NCI-H524 (cell line): ENCODE measurements at regions not wholly inside any gene's neighbourhood (a gene's known extent, or its start where the extent isn't known, plus 50 kb on each side); places are given as distances from the start of the nearest gene placed in this dataset.
"Not testable (repeated sequence)": the region's sequence is repeated elsewhere in the genome, so short reads cannot be mapped to it uniquely, and the experiment has no call there.

Experiments used
- DNase-seq, 2 experiments: peaks; one replicate each; lab custom pipeline; 2025; lab: John Stamatoyannopoulos, UW

GRCh38 chr5:154624341-154624740, 130.8 kb upstream of the LARP1 start:
- no peak for DNase-seq

DNA sequence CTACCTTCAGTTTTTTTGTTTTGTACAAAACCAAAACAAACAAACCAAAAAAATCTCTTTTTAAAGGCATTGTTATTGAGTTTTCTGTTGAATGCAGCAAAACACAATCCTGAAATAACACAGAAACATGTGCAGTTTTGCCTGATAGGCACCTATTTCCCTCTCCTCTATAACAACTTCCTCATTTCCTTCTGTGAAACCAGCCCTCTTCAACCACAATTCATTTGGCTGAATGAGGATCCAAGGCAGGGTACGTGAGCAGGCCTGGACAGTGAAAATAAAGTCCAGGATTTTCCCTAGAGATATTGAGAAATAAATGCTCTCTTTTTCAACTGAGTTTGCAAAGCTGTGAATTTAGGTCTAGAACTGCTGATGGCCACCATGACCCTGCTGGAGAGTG, 134.8 kb upstream of the LARP1 start:
- no peak for DNase-seq

DNA sequence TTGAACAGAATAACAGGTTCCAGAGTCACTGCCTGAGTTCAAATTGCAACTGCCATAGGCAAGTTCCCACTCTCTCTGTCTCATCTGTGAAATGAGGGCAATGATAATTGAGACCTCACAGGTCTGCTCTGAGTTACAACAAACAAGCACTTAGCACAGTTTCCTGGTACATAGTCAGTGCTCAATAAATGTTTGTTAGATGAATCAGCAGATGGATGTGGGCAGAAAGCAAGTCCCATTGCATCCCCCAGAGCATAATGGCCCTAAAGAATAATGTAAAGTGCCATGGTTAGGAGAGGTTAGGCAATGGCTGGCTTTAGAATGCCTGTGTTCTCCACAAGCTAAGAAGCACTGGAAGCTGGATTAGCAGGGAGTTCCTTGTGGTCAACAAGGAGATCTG, 136.5 kb upstream of the LARP1 start:
- no peak for DNase-seq

DNA sequence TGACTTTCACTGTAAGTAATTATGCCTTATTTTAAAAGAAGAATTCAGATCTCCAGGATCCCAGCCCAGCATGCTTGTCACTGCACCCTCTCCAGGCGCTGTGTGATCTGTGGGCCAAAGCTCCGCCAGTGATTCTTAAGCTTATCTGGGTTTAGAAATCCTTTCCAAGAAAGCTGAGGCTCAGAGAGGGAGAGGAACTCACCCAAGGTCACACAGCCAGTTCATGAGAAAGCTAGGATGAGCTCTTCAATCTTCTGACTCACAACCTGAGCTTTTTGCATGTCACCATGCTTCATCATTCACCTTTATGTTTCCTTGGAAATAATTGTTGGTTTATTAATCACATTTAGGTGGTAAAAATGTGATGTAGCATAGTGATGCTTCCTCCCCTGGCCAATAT, 136.6 kb upstream of the HAND1 start:
- no peak for DNase-seq

DNA sequence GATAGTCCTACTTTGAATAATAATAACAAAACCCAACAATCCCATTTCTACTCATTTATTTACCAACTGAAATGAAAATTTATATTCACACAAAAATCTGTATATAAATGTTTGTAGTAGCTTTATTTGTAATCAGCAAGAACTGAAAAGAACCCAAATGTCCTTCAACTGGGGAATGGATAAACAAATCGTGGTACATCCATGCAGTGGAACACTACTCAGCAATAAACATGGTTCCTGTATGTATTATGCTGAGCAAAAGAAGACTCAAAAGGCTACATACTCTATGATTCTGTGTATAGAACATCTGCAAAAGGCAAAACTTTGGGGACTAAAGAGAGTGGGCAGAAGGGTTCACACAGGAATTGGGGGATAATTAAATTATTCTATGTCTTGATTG, 136.1 kb upstream of the HAND1 start:
- DNase-seq, result no peak

DNA sequence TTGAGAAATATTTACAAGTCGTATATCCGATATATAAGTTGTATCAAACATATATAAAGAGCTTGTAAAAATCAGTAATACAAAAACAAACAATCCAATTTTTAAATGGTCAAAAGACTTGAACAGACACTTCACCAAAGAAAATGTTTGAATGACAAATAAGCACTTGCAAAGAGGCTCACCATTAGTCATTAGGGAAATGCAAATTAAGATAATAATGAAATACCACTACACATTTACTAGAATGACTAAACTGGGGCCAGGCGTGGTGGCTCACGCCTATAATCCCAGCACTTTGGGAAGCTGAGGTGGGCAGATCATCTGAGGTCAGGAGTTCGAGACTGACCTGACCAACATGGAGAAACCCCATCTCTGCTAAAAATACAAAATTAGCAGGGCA, 134.6 kb upstream of the HAND1 start:
- no peak for DNase-seq

DNA sequence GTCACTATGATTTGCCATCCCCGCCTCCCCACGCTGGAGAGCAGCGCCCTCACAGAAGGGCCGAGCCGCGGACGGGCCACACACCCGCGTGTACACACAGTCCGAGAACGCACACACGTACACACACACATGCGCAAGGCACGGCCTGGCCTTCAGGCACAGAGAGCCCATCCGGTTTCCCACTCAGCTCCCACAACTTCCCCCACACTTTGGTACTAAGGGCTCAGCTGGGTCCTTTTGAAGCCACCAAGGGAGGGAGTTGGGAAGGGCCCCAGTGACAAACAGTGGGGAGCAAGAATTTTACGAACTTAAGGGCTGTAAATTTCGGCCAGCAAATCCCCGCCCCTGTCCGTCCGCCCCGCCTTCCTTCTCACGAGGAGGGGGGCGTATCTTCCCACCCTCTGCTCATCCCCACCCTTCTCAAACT, 133.3 kb upstream of the HAND1 start:
- DNase-seq, result no peak

GRCh38 chr5:154610321-154611154, 132.5 kb upstream of the HAND1 start:
- DNase-seq, result peak; percentile 63 to 78

GRCh38 chr5:154609251-154609650, 131.2 kb upstream of the HAND1 start:
- no peak for DNase-seq

DNA sequence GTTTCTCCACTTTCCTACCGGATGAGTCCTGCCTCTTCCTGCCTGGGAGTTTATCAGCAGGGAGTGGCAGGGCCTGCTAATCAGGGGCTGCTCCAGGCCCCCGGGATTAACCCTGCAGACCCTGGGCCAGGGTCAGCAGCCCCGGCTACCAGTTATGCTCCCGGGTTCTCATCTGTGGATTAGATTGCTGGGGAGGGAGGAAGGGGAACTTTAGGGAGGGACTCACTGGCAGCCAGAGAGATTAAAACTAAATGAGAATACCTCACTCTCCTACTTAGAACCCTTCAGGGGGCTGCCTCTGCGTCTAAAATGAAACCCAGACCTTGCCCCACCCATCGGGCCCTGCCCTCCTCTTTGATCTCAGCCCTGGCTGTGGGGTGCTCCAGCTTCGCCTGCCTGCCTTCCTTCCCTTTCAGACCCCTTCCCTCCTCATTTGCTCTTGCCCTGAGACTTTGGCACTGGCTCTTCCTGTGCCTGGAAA, 130.5 kb upstream of the HAND1 start:
- DNase-seq, result no peak

GRCh38 chr5:154607746-154608145, 129.7 kb upstream of the HAND1 start:
- no peak for DNase-seq

GRCh38 chr5:154606246-154606645, 128.2 kb upstream of the HAND1 start:
- DNase-seq, result no peak

- peak; percentile 24 to 37 for DNase-seq
Observed at GRCh38 chr5:154603953-154604679, 126.1 kb upstream of the HAND1 start.

- no peak for DNase-seq
Observed at GRCh38 chr5:154603485-154603884, 125.5 kb upstream of the HAND1 start.

DNA sequence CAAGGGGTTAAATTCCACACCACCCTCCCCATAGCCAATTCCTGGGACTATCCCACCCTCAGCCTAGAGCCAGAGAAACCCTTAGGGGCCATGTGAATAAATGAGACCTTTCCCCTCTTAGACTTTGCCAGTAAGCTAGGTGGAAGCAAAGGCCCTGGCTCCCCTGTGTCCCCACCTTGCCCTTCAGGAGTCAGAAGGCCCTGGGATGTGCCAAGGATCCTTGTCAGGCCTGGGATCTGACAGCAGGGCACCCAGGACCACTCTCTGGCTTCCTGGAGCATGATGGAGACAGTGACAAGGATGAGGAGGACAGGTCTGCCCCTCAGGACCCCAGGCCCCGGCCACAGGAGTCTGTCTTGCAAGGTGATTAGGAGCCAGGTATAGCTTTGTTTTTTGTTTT, 125.0 kb upstream of the HAND1 start:
- DNase-seq, result no peak

DNA sequence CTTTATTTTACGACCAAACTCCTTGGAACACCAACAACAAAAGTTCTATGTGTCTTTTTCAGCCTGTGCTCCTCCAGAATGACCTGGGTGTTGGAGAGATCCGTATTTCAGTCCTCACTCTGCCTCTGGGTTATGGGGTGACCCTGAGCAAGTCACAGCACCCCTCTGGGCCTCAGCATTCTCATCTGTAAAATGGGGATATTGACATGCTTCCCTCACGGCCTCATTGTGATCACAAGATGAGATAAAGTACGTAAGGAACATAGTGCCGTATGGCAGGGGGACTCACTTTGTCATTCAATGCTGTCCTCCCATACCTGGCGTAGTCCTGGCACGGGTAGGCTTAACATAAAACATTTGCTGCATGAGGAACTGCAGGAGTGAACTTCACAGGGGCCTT, 123.0 kb upstream of the HAND1 start:
- DNase-seq, result no peak

GRCh38 chr5:154598021-154598420, 120.0 kb upstream of the HAND1 start:
- DNase-seq, result no peak

DNA sequence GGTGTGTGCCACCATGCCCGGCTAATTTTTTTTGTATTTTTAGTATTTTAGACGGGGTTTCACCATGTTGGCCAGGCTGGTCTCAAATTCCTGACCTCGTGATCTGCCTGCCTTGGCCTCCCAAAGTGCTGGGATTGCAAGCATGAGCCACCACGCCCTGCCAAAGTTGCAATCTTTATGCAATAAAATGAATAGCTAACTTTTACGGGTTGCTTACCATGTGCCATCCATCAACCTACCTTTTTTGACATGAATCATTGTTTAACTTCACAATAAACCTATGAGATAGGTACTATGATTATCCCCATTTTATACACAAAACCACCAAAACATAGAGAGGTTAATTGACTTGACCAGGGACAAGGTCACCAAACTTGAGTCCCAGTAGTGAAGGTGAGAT, 118.8 kb upstream of the HAND1 start:
- not testable (repeated sequence) for DNase-seq

DNA sequence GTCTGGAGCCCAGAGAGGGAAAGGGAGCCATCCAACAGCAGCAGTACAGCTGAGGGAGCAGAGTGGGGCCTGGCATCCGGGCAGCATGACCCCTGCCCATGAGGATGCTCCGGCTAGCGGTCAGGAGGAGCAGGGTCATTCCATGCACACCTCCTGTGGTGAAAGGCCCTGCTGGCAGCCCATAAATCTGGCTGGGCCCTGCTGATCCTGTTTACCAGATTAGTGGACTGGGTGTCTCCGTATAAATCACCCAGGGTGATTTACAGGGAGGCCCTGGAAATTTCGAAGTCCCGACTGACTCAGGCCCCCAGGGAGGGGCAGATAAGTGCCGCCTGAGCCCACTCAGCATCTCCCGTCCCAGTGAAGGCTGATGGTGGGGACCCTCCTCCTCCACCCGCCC, 117.6 kb upstream of the HAND1 start:
- DNase-seq, result no peak

DNA sequence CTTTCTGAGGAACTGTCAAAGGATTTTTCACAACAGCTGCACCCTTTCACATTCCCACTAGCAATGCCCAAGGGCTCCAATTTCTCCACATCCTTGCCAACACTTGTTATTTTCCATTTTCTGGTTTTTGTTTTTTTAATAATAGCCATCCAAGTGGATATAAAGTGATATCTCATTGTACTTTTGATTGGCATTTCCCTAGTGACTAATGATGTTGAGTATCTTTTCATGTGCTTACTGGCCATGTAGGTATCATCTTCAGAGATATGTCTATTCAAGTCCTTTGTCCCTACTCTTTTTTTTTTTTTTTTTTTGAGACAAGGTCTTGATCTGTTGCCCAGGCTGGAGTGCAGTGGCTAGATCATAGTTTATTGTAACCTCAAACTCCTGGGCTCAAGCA, 115.8 kb upstream of the HAND1 start:
- DNase-seq, result no peak

DNA sequence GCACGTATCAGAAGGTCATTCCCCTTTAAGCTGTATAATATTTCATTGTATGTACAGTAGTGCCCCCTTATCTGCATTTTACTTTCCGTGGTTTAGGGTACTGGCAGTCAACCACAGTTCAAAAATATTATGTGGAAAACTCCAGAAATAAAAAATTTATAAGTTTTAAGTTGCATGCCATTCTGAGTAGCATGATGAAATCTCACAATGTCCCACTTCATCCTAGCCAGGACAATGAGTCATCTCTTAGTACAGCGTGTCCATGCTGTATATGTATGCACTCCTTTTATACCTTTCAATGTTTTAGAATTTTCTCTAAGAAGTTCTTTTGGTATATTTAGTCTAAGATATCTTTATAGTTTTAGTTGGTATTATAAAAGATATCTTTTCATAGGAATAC, 115.0 kb upstream of the HAND1 start:
- no peak for DNase-seq

DNA sequence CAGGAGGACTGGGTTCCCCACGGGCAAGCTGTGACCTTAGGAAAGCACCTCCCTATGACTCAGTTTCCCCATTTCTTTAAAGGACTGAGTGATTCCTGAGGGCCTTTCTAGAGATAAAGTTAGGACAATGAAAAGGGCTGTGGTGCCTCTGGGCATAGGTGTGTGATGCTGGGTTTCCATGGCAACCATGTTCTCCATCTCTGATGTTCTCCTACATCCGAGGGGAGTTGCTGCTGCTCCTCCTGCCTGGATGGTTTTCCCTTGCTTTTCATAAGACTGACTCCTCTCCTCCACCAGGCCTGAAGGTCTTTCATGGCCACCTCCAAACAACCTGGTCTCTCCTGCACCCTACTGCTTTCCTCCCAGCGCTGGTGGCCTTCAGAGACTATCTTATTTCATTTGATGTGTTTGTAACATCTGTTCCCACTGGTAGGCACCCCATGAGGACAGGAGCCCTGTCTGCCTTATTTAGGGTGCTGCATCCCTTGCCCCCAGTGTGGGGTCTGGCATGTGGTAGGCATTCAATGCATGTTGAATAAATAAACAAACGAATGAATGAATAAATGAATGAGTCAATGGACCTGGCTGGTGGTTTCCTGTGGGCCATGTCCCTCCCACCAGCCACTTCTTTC, 112.2 kb upstream of the HAND1 start:
- no peak for DNase-seq

GRCh38 chr5:154589511-154589910, 111.5 kb upstream of the HAND1 start:
- no peak for DNase-seq
